ENCODE measurements at regions not wholly inside any gene's neighbourhood (a gene's known extent, or its start where the extent isn't known, plus 50 kb on each side); places are given as distances from the start of the nearest gene placed in this dataset.

DNA sequence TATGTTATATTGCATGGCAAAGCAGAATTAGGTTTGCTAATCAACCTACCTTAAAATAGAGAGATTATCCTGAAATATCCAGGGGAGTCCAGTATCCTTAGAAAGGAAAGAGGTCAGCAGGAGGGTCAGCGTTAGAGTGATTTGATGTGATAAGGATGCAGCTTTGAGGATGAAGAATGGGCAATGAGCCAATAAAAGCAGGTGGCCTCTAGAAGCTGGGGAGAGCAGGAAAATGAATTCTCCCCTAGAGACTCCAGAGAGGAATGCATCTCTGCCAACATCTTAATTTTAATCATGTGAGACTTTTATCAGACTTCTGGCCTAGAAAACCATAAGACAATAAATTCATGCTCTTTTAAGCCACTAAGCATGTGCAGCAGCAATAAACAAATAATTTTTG is 65.7 kb upstream of the SYK start (continued):
- no peak for TF ChIP-seq ZFP30 (CRISPR knock-in tag; IDR thresholded peaks at IDR 0.05)
- TF ChIP-seq TCF4 (CRISPR knock-in tag; IDR thresholded peaks at IDR 0.05; ENCODE audit: borderline replicate concordance): no peak
- TF ChIP-seq OSR1 (CRISPR knock-in tag; IDR thresholded peaks at IDR 0.05): no peak
- TF ChIP-seq, protein P1, sequence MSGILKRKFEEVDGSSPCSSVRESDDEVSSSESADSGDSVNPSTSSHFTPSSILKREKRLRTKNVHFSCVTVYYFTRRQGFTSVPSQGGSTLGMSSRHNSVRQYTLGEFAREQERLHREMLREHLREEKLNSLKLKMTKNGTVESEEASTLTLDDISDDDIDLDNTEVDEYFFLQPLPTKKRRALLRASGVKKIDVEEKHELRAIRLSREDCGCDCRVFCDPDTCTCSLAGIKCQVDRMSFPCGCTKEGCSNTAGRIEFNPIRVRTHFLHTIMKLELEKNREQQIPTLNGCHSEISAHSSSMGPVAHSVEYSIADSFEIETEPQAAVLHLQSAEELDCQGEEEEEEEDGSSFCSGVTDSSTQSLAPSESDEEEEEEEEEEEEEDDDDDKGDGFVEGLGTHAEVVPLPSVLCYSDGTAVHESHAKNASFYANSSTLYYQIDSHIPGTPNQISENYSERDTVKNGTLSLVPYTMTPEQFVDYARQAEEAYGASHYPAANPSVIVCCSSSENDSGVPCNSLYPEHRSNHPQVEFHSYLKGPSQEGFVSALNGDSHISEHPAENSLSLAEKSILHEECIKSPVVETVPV (CRISPR knock-in tag; IDR thresholded peaks at IDR 0.05): no peak
- TF ChIP-seq ISL1 (CRISPR knock-in tag; IDR thresholded peaks at IDR 0.05): no peak
- TF ChIP-seq, protein P2, sequence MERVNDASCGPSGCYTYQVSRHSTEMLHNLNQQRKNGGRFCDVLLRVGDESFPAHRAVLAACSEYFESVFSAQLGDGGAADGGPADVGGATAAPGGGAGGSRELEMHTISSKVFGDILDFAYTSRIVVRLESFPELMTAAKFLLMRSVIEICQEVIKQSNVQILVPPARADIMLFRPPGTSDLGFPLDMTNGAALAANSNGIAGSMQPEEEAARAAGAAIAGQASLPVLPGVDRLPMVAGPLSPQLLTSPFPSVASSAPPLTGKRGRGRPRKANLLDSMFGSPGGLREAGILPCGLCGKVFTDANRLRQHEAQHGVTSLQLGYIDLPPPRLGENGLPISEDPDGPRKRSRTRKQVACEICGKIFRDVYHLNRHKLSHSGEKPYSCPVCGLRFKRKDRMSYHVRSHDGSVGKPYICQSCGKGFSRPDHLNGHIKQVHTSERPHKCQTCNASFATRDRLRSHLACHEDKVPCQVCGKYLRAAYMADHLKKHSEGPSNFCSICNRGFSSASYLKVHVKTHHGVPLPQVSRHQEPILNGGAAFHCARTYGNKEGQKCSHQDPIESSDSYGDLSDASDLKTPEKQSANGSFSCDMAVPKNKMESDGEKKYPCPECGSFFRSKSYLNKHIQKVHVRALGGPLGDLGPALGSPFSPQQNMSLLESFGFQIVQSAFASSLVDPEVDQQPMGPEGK (CRISPR knock-in tag; IDR thresholded peaks at IDR 0.05; ENCODE audit: borderline replicate concordance): no peak
- no peak for TF ChIP-seq ZNF565 (CRISPR knock-in tag; conservative IDR thresholded peaks at IDR 0.05; ENCODE audit: low read depth)
- no peak for TF ChIP-seq ESRRG (CRISPR knock-in tag; IDR thresholded peaks at IDR 0.05)
- no peak for TF ChIP-seq ARNTL (CRISPR knock-in tag; IDR thresholded peaks at IDR 0.05; ENCODE audit: borderline replicate concordance, low read depth)
- TF ChIP-seq PPARA (CRISPR knock-in tag; IDR thresholded peaks at IDR 0.05; ENCODE audit: borderline replicate concordance): no peak
- no peak for TF ChIP-seq GLIS3 (CRISPR knock-in tag; IDR thresholded peaks at IDR 0.05)

DNA sequence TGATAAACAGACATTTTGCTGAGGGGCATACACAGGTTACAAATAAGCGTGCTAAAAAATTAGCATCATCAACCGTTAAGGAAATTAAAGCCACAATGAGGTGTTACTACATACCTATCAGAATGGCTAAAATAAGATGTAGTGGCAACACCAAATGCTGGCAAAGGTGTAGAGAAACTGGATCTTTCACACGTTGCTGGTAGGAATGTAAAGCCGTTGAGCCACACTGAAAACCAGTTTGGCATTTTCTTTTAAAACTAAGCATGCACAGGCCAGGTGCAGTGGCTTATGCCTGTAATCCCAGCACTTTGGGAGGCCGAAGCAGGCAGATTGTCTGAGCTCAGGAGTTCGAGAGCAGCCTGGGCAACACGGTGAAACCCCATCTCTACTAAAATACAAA is 67.0 kb upstream of the SYK start:
- ATAC-seq: no peak
- TF ChIP-seq, protein P3, sequence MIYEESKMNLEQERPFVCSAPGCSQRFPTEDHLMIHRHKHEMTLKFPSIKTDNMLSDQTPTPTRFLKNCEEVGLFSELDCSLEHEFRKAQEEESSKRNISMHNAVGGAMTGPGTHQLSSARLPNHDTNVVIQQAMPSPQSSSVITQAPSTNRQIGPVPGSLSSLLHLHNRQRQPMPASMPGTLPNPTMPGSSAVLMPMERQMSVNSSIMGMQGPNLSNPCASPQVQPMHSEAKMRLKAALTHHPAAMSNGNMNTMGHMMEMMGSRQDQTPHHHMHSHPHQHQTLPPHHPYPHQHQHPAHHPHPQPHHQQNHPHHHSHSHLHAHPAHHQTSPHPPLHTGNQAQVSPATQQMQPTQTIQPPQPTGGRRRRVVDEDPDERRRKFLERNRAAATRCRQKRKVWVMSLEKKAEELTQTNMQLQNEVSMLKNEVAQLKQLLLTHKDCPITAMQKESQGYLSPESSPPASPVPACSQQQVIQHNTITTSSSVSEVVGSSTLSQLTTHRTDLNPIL (CRISPR knock-in tag; IDR thresholded peaks at IDR 0.05; ENCODE audit: low read depth): no peak
- TF ChIP-seq ISL1 (CRISPR knock-in tag; IDR thresholded peaks at IDR 0.05) (no peak), CSDC2 (CRISPR knock-in tag; IDR thresholded peaks at IDR 0.05) (no peak), RARB (CRISPR knock-in tag; IDR thresholded peaks at IDR 0.05) (no peak), ZFP3 (CRISPR knock-in tag; IDR thresholded peaks at IDR 0.05) (no peak)
- TF ChIP-seq, protein P4, sequence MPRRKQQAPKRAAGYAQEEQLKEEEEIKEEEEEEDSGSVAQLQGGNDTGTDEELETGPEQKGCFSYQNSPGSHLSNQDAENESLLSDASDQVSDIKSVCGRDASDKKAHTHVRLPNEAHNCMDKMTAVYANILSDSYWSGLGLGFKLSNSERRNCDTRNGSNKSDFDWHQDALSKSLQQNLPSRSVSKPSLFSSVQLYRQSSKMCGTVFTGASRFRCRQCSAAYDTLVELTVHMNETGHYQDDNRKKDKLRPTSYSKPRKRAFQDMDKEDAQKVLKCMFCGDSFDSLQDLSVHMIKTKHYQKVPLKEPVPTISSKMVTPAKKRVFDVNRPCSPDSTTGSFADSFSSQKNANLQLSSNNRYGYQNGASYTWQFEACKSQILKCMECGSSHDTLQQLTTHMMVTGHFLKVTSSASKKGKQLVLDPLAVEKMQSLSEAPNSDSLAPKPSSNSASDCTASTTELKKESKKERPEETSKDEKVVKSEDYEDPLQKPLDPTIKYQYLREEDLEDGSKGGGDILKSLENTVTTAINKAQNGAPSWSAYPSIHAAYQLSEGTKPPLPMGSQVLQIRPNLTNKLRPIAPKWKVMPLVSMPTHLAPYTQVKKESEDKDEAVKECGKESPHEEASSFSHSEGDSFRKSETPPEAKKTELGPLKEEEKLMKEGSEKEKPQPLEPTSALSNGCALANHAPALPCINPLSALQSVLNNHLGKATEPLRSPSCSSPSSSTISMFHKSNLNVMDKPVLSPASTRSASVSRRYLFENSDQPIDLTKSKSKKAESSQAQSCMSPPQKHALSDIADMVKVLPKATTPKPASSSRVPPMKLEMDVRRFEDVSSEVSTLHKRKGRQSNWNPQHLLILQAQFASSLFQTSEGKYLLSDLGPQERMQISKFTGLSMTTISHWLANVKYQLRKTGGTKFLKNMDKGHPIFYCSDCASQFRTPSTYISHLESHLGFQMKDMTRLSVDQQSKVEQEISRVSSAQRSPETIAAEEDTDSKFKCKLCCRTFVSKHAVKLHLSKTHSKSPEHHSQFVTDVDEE (CRISPR knock-in tag; IDR thresholded peaks at IDR 0.05): no peak
- TF ChIP-seq, protein P2 (CRISPR knock-in tag; IDR thresholded peaks at IDR 0.05; ENCODE audit: borderline replicate concordance): no peak

DNA sequence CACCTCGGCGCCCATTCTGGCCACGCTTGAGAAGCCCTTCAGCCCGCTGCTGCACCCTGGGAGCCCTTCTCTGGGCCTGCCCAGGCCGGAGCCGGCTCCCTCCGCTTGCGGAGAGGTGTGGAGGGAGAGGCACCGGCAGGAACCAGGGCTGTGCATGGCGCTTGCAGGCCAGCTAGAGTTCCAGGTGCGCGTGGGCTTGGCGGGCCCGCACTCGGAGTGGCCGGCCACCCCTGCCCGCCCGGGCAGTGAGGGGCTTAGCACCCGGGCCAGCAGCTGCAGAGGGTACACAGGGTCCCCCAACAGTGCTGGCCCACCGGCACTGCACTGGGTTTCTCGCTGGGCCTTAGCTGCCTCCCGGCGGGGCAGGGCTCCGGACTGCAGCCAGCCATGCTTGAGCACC is 72.3 kb upstream of the SYK start:
- ATAC-seq: no peak
- TF ChIP-seq ZNF70 (CRISPR knock-in tag; IDR thresholded peaks at IDR 0.05) (no peak), SNAI2 (CRISPR knock-in tag; IDR thresholded peaks at IDR 0.05) (no peak), ZNF8 (CRISPR knock-in tag; IDR thresholded peaks at IDR 0.05) (no peak), PPARA (CRISPR knock-in tag; IDR thresholded peaks at IDR 0.05; ENCODE audit: borderline replicate concordance) (no peak), TOX (CRISPR knock-in tag; IDR thresholded peaks at IDR 0.05; ENCODE audit: borderline replicate concordance) (no peak), GLIS3 (CRISPR knock-in tag; IDR thresholded peaks at IDR 0.05) (no peak)
- TF ChIP-seq, protein P5, sequence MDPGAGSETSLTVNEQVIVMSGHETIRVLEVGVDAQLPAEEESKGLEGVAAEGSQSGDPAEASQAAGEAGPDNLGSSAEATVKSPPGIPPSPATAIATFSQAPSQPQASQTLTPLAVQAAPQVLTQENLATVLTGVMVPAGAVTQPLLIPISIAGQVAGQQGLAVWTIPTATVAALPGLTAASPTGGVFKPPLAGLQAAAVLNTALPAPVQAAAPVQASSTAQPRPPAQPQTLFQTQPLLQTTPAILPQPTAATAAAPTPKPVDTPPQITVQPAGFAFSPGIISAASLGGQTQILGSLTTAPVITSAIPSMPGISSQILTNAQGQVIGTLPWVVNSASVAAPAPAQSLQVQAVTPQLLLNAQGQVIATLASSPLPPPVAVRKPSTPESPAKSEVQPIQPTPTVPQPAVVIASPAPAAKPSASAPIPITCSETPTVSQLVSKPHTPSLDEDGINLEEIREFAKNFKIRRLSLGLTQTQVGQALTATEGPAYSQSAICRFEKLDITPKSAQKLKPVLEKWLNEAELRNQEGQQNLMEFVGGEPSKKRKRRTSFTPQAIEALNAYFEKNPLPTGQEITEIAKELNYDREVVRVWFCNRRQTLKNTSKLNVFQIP (CRISPR knock-in tag; IDR thresholded peaks at IDR 0.05; ENCODE audit: borderline replicate concordance, low read depth): no peak
- TF ChIP-seq, protein P2 (CRISPR knock-in tag; IDR thresholded peaks at IDR 0.05; ENCODE audit: borderline replicate concordance): no peak
- TF ChIP-seq, protein P4 (CRISPR knock-in tag; IDR thresholded peaks at IDR 0.05): no peak

Measured in SK-N-SH treated with all-trans-retinoic acid at 6 μM for 48 hours (cell line).